ENCODE measurements at regions not wholly inside any gene's neighbourhood (a gene's known extent, or its start where the extent isn't known, plus 50 kb on each side); places are given as distances from the start of the nearest gene placed in this dataset.

- TF ChIP-seq MLX (CRISPR knock-in tag; conservative IDR thresholded peaks at IDR 0.05) (no peak), SLC30A9 (CRISPR knock-in tag; IDR thresholded peaks at IDR 0.05) (no peak), RNF2 (IDR thresholded peaks at IDR 0.05) (no peak), MXI1 (IDR thresholded peaks at IDR 0.05; ENCODE audit: low read depth, low read length) (no peak), CEBPZ (IDR thresholded peaks at IDR 0.05; ENCODE audit: borderline replicate concordance, low read depth, low read length) (no peak), ZNF316 (IDR thresholded peaks at IDR 0.05) (no peak; the same call in 1 of the 2 replicates), MEIS2 (IDR thresholded peaks at IDR 0.05; ENCODE audit: partially characterized antibody) (peak; percentile 70), MTA3 (IDR thresholded peaks at IDR 0.05; ENCODE audit: borderline replicate concordance) (no peak), ZFPM2 (CRISPR knock-in tag; IDR thresholded peaks at IDR 0.05) (no peak)
Observed at GRCh38 chr7:16260236-16260728, 161.1 kb downstream of the CRPPA start (continued).
